OCI-LY7 (cell line): ENCODE measurements at regions not wholly inside any gene's neighbourhood (a gene's known extent, or its start where the extent isn't known, plus 50 kb on each side); places are given as distances from the start of the nearest gene placed in this dataset.

ENCODE experiments used
- BruUV-seq: library from RNA; stranded (reverse); fragments of 400-500 nt; replicated peaks from 2 replicates; lab custom pipeline; 2021; lab: Mats Ljungman, UMichigan
- CTCF ChIA-PET: fragments of 300-600 bp; sonication (Branson Sonifier 250); formaldehyde crosslinking; loops from one replicate; lab custom pipeline; 2022; ENCODE audit warnings: antibody characterized with exemption; ENCODE audit not compliant: unreplicated experiment; lab: Charles Lee
- POLR2A ChIA-PET: fragments of 300-600 bp; sonication (Branson Sonifier 250); formaldehyde crosslinking; loops from one replicate; lab custom pipeline; 2022; ENCODE audit warnings: antibody characterized with exemption; lab: Charles Lee
- DNase-seq: peaks from one replicate; pipeline ENCODE4 v3.0.0-alpha.2; 2015; ENCODE audit warnings: low spot score
- H2AFZ ChIP-seq: fragments of 200-600 bp; sonication (generic), shearing (Covaris generic); 2 replicates; pipeline ENCODE4 v1.6.1; 2014; ENCODE audit warnings: mild to moderate bottlenecking, antibody characterized with exemption, low read length, moderate library complexity
- H3K27ac ChIP-seq: fragments of 200-600 bp; sonication (generic); 2 replicates; pipeline ENCODE4 v1.5.1; 2014; ENCODE audit warnings: mixed run types, low read depth, mild to moderate bottlenecking, moderate library complexity, low read length, inconsistent platforms; ENCODE audit not compliant: poor library complexity, severe bottlenecking
- H3K36me3 ChIP-seq: fragments of 200-600 bp; sonication (generic); 2 replicates; pipeline ENCODE4 v1.6.1; 2014; ENCODE audit warnings: mild to moderate bottlenecking, antibody characterized with exemption, low read length, moderate library complexity, mixed read lengths; ENCODE audit not compliant: insufficient read depth
- H3K4me1 ChIP-seq: fragments of 200-600 bp; sonication (generic); 2 replicates; pipeline ENCODE4 v1.5.1; 2014; ENCODE audit warnings: mild to moderate bottlenecking, low read length; ENCODE audit not compliant: insufficient read depth, poor library complexity, severe bottlenecking
- H3K4me2 ChIP-seq: fragments of 200-600 bp; sonication (generic); 2 replicates; pipeline ENCODE4 v1.6.1; 2014; ENCODE audit warnings: mild to moderate bottlenecking, low read length
- H3K4me3 ChIP-seq: fragments of 200-600 bp; sonication (generic); 2 replicates; pipeline ENCODE4 v1.5.1; 2014; ENCODE audit warnings: mild to moderate bottlenecking, low read depth, low read length; ENCODE audit not compliant: poor library complexity, severe bottlenecking
- H3K79me2 ChIP-seq: fragments of 200-600 bp; sonication (generic); 2 replicates; pipeline ENCODE4 v1.6.1; 2016; ENCODE audit warnings: low read depth, mild to moderate bottlenecking, low read length, moderate library complexity, mixed read lengths; ENCODE audit not compliant: insufficient read depth
- H3K9me2 ChIP-seq: fragments of 200-600 bp; sonication (generic); 2 replicates; pipeline ENCODE4 v1.6.1; 2016; ENCODE audit warnings: mild to moderate bottlenecking, low read length, mixed read lengths; ENCODE audit not compliant: insufficient read depth
- H3K9me3 ChIP-seq: fragments of 200-600 bp; sonication (generic); 2 replicates; pipeline ENCODE4 v1.6.1; 2014; ENCODE audit warnings: mild to moderate bottlenecking, mixed run types, low read length, mixed read lengths
- H4K20me1 ChIP-seq: fragments of 200-600 bp; sonication (generic); 2 replicates; pipeline ENCODE4 v1.6.1; 2014; ENCODE audit warnings: mild to moderate bottlenecking, antibody characterized with exemption, low read length, moderate library complexity, mixed read lengths; ENCODE audit not compliant: insufficient read depth
- CTCF ChIP-seq: fragments of 200-600 bp; sonication (generic); conservative IDR thresholded peaks from 2 replicates; pipeline ENCODE4 v1.5.1; 2014; ENCODE audit warnings: mild to moderate bottlenecking, antibody characterized with exemption, low read length, moderate library complexity, mixed read lengths
- EZH2phosphoT487 ChIP-seq: fragments of 200-600 bp; sonication (generic); IDR thresholded peaks from 2 replicates; pipeline ENCODE4 v1.6.1; 2018; ENCODE audit warnings: low read depth, borderline replicate concordance, mild to moderate bottlenecking, mixed run types, antibody characterized with exemption, low read length, moderate library complexity, mixed read lengths
- intact Hi-C: fragments of 100-400 bp; cut with micrococcal nuclease; formaldehyde crosslinking; loops from one replicate; pipeline ENCODE4 v1.10.0; 2022; ENCODE audit not compliant: unreplicated experiment

GRCh38 chr2:15748736-15749323 lies 157.2 kb downstream of the DDX1 start:
- no peaks in the 10 kb centered on the region for H3K36me3 ChIP-seq
- no peaks in the 10 kb centered on the region for H3K9me2 ChIP-seq
- no peak overlapping the region for H3K27ac ChIP-seq
- ChIA-PET POLR2A (no interaction called here), CTCF (no interaction called here)
- no peak overlapping the region for H3K4me3 ChIP-seq
- no TSS peak for BruUV-seq
- H3K79me2 ChIP-seq, result no peaks in the 10 kb centered on the region
- intact Hi-C loops, result no loop called here
- no peaks in the 10 kb centered on the region for H3K4me1 ChIP-seq
- no peaks in the 10 kb centered on the region for H3K9me3 ChIP-seq
- no peak overlapping the region for H2AFZ ChIP-seq
- peak; percentile 74 for TF ChIP-seq CTCF
- no peak for TF ChIP-seq EZH2phosphoT487
- no peaks in the 10 kb centered on the region for H4K20me1 ChIP-seq
- peak; percentile 17 for DNase-seq
- H3K4me2 ChIP-seq, result no peak overlapping the region

- intact Hi-C loops, result no loop called here
- no peaks in the 10 kb centered on the region for H3K36me3 ChIP-seq
- H3K9me2 ChIP-seq, result no peaks in the 10 kb centered on the region
- CTCF ChIA-PET, result no interaction called here
- POLR2A ChIA-PET, result interaction anchor here (0.6 to 1.0 kb wide), 2 partner anchors 19 to 416 kb away, joined by 3 to 4 read pairs; no protein-coding TSS in a partner anchor
- no peaks in the 10 kb centered on the region for H3K79me2 ChIP-seq
- no peaks in the 10 kb centered on the region for H3K9me3 ChIP-seq
- DNase-seq, result no peak
- no peaks in the 10 kb centered on the region for H4K20me1 ChIP-seq
- no peak overlapping the region for H3K4me2 ChIP-seq
- H3K4me3 ChIP-seq, result no peak overlapping the region
- H2AFZ ChIP-seq, result no peak overlapping the region
- no peaks in the 10 kb centered on the region for H3K4me1 ChIP-seq
- TF ChIP-seq CTCF, result no peak
- BruUV-seq, result no TSS peak
- no peak overlapping the region for H3K27ac ChIP-seq
These were observed 158.1 kb downstream of the DDX1 start for GRCh38 chr2:15749460-15750432.

GRCh38 chr2:15750433-15750814 lies 158.8 kb downstream of the DDX1 start:
- Histone ChIP-seq H3K4me1 (no peaks in the 10 kb centered on the region), H2AFZ (no peak overlapping the region), H3K79me2 (no peaks in the 10 kb centered on the region), H3K4me3 (no peak overlapping the region), H3K9me3 (no peaks in the 10 kb centered on the region), H4K20me1 (no peaks in the 10 kb centered on the region), H3K36me3 (no peaks in the 10 kb centered on the region), H3K27ac (no peak overlapping the region), H3K9me2 (no peaks in the 10 kb centered on the region), H3K4me2 (no peak overlapping the region)
- intact Hi-C loops, result no loop called here
- no peak for DNase-seq
- ChIA-PET CTCF (no interaction called here), POLR2A (no interaction called here)
- TF ChIP-seq CTCF (no peak), EZH2phosphoT487 (no peak)
- no TSS peak for BruUV-seq
